Activated T-helper 1 cell treated with Interleukin-2 at 50 U/mL for 16 hours (primary cell): ENCODE measurements at regions not wholly inside any gene's neighbourhood (a gene's known extent, or its start where the extent isn't known, plus 50 kb on each side); places are given as distances from the start of the nearest gene placed in this dataset.

Experiments
- DNase-seq: peaks from one replicate; pipeline ENCODE4 v3.0.0-alpha.2; 2020; ENCODE audit warnings: low read depth

GRCh38 chr1:14443164-14443787 lies 155.2 kb upstream of the KAZN start:
- no peak for DNase-seq

GRCh38 chr1:14451217-14451616 lies 147.3 kb upstream of the KAZN start:
- DNase-seq, result no peak

- no peak for DNase-seq
These were observed 145.9 kb upstream of the KAZN start for GRCh38 chr1:14452551-14452950.

- no peak for DNase-seq
These were observed 138.3 kb upstream of the KAZN start for GRCh38 chr1:14460173-14460572.

GRCh38 chr1:14462851-14463250 lies 135.6 kb upstream of the KAZN start:
- DNase-seq, result no peak

GRCh38 chr1:14466006-14466405 lies 132.5 kb upstream of the KAZN start:
- no peak for DNase-seq

GRCh38 chr1:14467112-14467511 lies 131.4 kb upstream of the KAZN start:
- no peak for DNase-seq

- no peak for DNase-seq
These were observed 129.7 kb upstream of the KAZN start for GRCh38 chr1:14468751-14469150.

GRCh38 chr1:14470802-14471201 lies 127.7 kb upstream of the KAZN start:
- DNase-seq, result no peak

- no peak for DNase-seq
These were observed 123.6 kb upstream of the KAZN start for GRCh38 chr1:14474856-14475255.

- DNase-seq, result no peak
These were observed 122.1 kb upstream of the KAZN start for GRCh38 chr1:14476170-14476955.

- DNase-seq, result no peak
These were observed 120.4 kb upstream of the KAZN start for GRCh38 chr1:14478120-14478519.

- no peak for DNase-seq
These were observed 118.6 kb upstream of the KAZN start for GRCh38 chr1:14479865-14480264.

- no peak for DNase-seq
These were observed 115.6 kb upstream of the KAZN start for GRCh38 chr1:14482784-14483450.

GRCh38 chr1:14485285-14485684 lies 113.2 kb upstream of the KAZN start:
- no peak for DNase-seq

- no peak for DNase-seq
These were observed 111.9 kb upstream of the KAZN start for GRCh38 chr1:14486401-14487201.

GRCh38 chr1:14487671-14488070 lies 110.8 kb upstream of the KAZN start:
- no peak for DNase-seq

GRCh38 chr1:14494911-14495310 lies 103.6 kb upstream of the KAZN start:
- DNase-seq, result no peak

GRCh38 chr1:14495381-14495780 lies 103.1 kb upstream of the KAZN start:
- no peak for DNase-seq

GRCh38 chr1:14495996-14496395 lies 102.5 kb upstream of the KAZN start:
- DNase-seq, result no peak

- no peak for DNase-seq
These were observed 99.6 kb upstream of the KAZN start for GRCh38 chr1:14498839-14499238.

GRCh38 chr1:14499312-14500040 lies 99.0 kb upstream of the KAZN start:
- DNase-seq, result no peak
